Duodenal mucosa (tissue), 2 donors: ENCODE measurements at regions not wholly inside any gene's neighbourhood (a gene's known extent, or its start where the extent isn't known, plus 50 kb on each side); places are given as distances from the start of the nearest gene placed in this dataset.

Source experiments
- H3K27ac ChIP-seq: one replicate; pipeline ENCODE4 v1.7.0; 2013; ENCODE audit warnings: low read depth, low read length
- H3K27me3 ChIP-seq, 2 donors: one replicate each; pipeline ENCODE4 v1.7.0; 2013; ENCODE audit warnings: low read length in 2 of 2, control low read depth in 1 of 2; ENCODE audit not compliant: insufficient read depth in 2 of 2, control insufficient read depth in 1 of 2
- H3K36me3 ChIP-seq, 2 donors: one replicate each; pipeline ENCODE4 v1.7.0; 2013; ENCODE audit warnings: low read length in 2 of 2, control low read depth in 1 of 2; ENCODE audit not compliant: insufficient read depth in 2 of 2, control insufficient read depth in 1 of 2
- H3K4me1 ChIP-seq, 2 donors: one replicate each; pipeline ENCODE4 v1.7.0; 2013; ENCODE audit warnings: low read length in 2 of 2, control low read depth in 1 of 2; ENCODE audit not compliant: insufficient read depth in 2 of 2, control insufficient read depth in 1 of 2
- H3K4me3 ChIP-seq, 2 donors: one replicate each; pipeline ENCODE4 v1.7.0; 2013; ENCODE audit warnings: low read length in 2 of 2, low read depth in 1 of 2
- H3K9ac ChIP-seq, 2 donors: one replicate each; pipeline ENCODE4 v1.7.0; 2013; ENCODE audit warnings: low read length in 2 of 2, low read depth in 1 of 2
- H3K9me3 ChIP-seq, 2 donors: one replicate each; pipeline ENCODE4 v1.7.0; 2013; ENCODE audit warnings: low read length in 2 of 2, control low read depth in 1 of 2; ENCODE audit not compliant: control insufficient read depth in 1 of 2

DNA sequence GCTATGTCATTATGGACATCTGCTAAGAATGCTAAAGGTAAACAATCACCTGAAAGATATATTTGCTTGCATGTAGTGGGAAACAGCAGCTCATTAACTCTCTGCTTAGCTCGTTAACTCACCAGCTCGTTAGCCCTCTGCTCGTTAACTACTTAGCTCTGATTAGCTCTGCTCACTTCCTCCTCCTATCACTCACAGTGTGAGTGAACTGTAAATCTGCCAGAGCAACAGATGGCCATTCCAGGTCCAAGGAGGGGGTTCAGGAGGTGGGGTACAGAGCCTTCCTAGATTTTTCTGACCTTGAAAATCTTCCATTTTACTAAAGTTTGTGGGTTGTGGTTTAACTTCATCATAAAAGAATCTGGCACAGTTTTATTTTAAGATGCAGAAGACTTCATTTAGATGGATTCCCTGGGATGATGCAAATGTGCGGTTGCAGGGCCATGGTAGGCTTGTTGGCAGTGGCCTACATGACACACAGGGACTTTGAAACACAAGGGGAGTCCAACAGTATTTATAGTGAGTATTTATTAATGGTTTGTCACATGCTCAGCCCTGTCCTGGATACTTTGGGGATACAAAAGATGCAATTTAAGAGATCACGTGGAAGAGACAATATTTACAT lies 1633.7 kb upstream of the CELF4 start:
- Histone ChIP-seq H3K4me1 (no peaks in the 10 kb centered on the region), H3K9ac (no peak overlapping the region), H3K36me3 (no peaks in the 10 kb centered on the region), H3K27ac (no peak overlapping the region), H3K4me3 (no peak overlapping the region), H3K27me3 (no peaks in the 10 kb centered on the region), H3K9me3 (no peaks in the 10 kb centered on the region)

DNA sequence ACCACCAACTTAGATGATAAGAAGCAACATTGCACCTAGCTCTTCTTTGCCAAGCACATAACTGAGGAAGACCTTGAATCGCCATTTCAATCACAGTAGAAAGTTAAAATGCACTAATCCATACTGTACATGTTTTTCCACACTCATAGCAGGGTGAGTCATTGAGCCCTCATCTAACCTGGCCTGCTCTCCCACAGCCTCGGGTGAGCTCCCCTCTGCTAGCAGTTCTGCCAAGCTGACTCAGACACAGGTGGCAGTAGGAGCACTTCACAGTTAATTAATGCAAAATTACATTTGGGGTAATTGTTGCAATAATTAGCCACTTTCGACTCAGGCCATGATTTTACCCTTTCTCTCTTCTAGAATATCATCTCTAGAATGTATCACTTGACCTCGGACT lies 1632.8 kb upstream of the CELF4 start:
- Histone ChIP-seq H3K4me1 (no peaks in the 10 kb centered on the region), H3K36me3 (no peaks in the 10 kb centered on the region), H3K27me3 (no peaks in the 10 kb centered on the region), H3K4me3 (no peak overlapping the region), H3K27ac (no peak overlapping the region), H3K9ac (no peak overlapping the region), H3K9me3 (no peaks in the 10 kb centered on the region)

DNA sequence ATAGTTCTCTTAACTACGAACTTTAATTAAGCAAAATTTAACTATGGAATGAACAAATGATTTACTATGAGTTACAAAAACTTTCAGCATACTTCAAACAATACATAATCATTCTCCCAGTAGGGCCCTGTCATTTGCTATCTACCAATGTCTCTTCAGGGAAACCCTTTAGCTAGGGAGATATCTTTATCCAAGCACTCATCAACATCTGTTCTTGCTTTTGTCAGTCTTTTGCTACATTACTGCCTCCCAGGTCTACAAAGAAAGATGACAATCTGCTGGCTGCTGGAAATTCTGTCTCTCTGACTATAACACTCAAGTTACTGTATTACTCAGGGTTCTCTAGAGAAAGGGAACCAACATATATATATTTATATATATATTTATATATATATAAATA lies 1626.3 kb upstream of the CELF4 start:
- no peaks in the 10 kb centered on the region for H3K36me3 ChIP-seq

DNA sequence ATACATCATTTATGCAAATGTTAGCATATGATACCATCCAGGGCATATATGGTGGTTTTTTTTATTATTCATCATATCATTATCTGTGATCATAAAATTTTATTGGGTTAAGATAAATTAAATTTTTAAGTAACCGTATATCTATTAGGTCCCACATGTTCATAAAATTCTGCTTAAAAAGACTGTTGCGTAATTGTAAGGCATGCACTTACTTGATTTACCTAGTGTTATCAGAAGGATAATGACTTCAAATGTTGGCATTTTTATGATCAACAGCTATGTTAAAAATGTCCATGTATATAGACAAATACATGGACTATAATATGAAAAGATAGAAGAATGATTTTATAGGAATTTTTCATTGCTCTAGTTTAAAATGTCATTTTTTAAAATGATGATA lies 1625.5 kb upstream of the CELF4 start:
- Histone ChIP-seq H3K36me3 (no peaks in the 10 kb centered on the region), H3K27me3 (no peaks in the 10 kb centered on the region), H3K4me3 (no peak overlapping the region), H3K4me1 (no peaks in the 10 kb centered on the region), H3K9ac (no peak overlapping the region), H3K9me3 (no peaks in the 10 kb centered on the region), H3K27ac (no peak overlapping the region)

More for the DNA sequence above, 1626.3 kb upstream of the CELF4 start:
- Histone ChIP-seq H3K9me3 (no peaks in the 10 kb centered on the region), H3K27ac (no peak overlapping the region), H3K9ac (no peak overlapping the region), H3K27me3 (no peaks in the 10 kb centered on the region), H3K4me1 (no peaks in the 10 kb centered on the region), H3K4me3 (no peak overlapping the region)

DNA sequence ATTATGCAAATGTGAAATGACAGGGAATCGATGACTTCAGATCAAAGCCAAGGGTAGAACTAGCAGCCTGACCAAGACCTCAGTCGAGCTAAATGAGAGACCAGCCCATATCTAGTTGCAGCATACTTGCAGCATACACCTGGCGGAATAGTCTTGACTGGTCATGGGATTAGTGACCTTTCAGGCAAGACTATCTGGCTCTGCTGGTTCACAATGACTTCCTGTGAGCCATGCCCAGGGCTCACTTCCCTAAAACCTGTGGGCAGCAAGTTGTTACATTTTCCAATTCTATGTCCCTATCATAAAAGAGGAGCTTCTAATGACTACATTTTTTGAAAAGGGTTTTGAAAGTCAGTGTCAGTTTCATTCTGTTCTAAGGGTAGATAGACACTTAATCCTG lies 1624.9 kb upstream of the CELF4 start:
- no peaks in the 10 kb centered on the region for H3K9me3 ChIP-seq
- H3K27ac ChIP-seq = no peak overlapping the region
- no peaks in the 10 kb centered on the region for H3K36me3 ChIP-seq
- H3K4me3 ChIP-seq = no peak overlapping the region
- no peaks in the 10 kb centered on the region for H3K27me3 ChIP-seq
- no peaks in the 10 kb centered on the region for H3K4me1 ChIP-seq
- no peak overlapping the region for H3K9ac ChIP-seq

DNA sequence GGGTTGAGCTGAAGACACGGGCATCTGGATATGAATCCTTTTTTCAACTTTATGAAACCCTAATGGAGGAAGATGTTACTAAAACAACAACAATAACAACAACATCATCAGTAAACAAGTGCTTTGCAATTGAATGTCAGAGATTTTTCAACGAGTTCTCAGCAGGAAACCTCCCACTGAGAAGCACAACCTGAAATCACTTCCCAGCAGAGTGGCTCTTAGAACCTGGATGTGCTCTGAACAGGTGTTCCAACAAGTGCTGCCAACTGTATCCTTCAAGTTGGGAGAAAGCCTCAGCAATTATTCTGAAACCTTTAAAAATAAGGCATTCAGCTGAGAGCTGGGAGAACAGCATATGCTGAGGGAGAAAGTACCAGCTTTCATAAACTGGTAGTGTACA lies 1622.7 kb upstream of the CELF4 start:
- Histone ChIP-seq H3K9me3 (no peaks in the 10 kb centered on the region), H3K27ac (no peak overlapping the region), H3K9ac (no peak overlapping the region), H3K36me3 (no peaks in the 10 kb centered on the region), H3K27me3 (no peaks in the 10 kb centered on the region), H3K4me1 (no peaks in the 10 kb centered on the region), H3K4me3 (no peak overlapping the region)

DNA sequence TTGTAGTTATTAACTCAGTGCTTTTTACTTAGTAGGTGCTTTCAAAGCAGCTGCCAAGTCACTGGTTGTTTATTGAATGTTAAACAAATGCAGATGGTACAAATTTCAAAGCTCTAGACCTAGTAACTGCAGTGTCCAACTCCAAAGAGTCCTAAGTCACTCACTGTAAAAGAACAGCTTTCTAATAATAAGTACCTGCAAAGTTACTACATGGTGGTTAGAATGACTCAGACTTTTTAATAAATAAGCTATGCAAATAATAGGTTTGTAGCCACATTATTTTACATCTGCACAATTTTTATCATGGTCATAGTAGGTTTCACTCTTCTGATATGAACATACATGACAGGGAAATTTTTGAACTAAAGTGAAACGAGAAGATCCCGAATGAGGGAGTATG lies 1620.4 kb upstream of the CELF4 start:
- H3K9me3 ChIP-seq = no peaks in the 10 kb centered on the region
- no peak overlapping the region for H3K4me3 ChIP-seq
- H3K9ac ChIP-seq = no peak overlapping the region
- H3K27ac ChIP-seq = no peak overlapping the region
- H3K4me1 ChIP-seq = no peaks in the 10 kb centered on the region
- H3K36me3 ChIP-seq = no peaks in the 10 kb centered on the region
- H3K27me3 ChIP-seq = no peaks in the 10 kb centered on the region

DNA sequence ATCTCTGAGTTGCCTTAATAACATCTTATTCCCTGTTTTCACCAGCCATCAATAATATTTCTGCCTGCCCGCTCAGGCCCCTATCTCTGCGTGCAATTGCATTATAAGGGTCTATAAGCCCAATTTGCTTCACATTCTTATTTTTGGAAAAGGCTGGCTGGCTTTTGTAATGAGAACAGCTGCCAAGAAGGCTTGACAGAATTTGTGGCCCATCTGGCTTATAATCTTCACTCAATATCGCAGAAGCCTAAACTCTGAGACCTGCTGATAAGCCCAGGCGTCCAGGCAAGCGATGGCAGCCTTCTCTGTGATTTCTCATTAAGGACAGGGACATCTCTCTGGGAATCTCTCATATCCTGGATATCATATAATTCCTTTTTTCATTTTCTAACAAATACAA lies 1618.6 kb upstream of the CELF4 start:
- H3K4me1 ChIP-seq = no peaks in the 10 kb centered on the region
- no peaks in the 10 kb centered on the region for H3K36me3 ChIP-seq
- no peak overlapping the region for H3K4me3 ChIP-seq
- no peaks in the 10 kb centered on the region for H3K9me3 ChIP-seq
- no peak overlapping the region for H3K27ac ChIP-seq
- H3K27me3 ChIP-seq = no peaks in the 10 kb centered on the region
- no peak overlapping the region for H3K9ac ChIP-seq

DNA sequence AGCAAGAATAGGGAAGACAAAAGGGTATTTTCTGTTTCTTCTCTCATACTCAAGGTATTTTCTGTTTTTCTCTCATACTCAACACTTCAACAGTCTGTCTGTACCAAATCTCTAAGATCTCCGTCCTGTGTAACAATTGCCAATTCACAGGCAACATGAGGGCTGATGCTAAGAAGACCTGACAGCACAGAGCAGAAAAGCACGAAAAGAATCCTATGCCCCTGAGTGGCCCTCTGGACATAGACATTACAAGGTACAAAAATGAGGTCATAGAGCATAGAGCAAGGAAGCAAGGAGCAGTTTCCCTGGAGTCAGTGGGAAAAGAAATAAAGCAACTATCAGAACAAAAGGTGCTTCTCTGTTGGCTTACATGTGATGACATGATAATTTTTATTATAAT lies 1612.6 kb upstream of the CELF4 start:
- Histone ChIP-seq H3K4me1 (no peaks in the 10 kb centered on the region), H3K9me3 (no peaks in the 10 kb centered on the region), H3K27me3 (no peaks in the 10 kb centered on the region), H3K4me3 (no peak overlapping the region), H3K9ac (no peak overlapping the region), H3K27ac (no peak overlapping the region), H3K36me3 (no peaks in the 10 kb centered on the region)

DNA sequence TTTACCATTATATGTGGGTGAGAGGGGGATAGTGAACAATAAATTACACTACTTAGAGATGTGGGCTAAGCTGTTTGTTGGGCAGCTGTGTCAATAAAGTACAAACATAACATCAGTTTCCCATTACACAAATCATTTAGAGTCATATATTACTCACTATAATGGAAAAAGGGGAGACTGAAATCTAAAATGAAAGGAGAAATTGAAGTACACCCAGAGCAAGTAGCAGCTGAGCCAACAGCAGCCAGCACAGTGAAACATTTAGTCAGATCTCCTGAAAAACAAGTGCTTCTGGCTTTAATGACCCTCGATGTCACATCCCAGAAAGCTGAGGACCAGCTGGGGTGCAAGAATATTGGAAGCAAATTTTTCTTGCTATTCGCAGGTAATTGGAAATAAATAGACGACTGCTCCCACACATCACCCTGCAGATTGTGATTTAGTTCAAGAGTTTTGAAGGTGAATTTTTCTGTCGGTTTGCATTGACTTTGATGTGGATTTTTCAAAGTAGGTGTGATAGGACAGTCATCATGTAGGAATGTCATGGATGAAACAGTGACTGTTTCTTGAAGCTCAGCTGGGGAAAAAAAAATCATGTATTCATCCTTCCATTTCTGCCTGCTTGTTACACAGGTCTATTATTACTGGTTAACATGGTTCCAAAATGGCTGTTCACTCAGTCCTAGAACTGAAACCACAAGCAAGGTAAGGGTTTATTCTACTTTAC lies 1607.3 kb upstream of the CELF4 start:
- Histone ChIP-seq H3K9me3 (no peaks in the 10 kb centered on the region), H3K4me3 (no peak overlapping the region), H3K4me1 (no peaks in the 10 kb centered on the region), H3K36me3 (no peaks in the 10 kb centered on the region), H3K9ac (no peak overlapping the region), H3K27me3 (no peaks in the 10 kb centered on the region), H3K27ac (no peak overlapping the region)
